Neuronal stem cell (in vitro differentiated cells): ENCODE measurements at regions not wholly inside any gene's neighbourhood (a gene's known extent, or its start where the extent isn't known, plus 50 kb on each side); places are given as distances from the start of the nearest gene placed in this dataset.

Experiments
- DNase-seq: peaks from one replicate; pipeline ENCODE4 v3.0.0-alpha.2; 2013; ENCODE audit warnings: low spot score
- H2AFZ ChIP-seq: one replicate; pipeline ENCODE4 v1.6.1; 2013; ENCODE audit warnings: mild to moderate bottlenecking, low read length, inconsistent platforms
- H2AK5ac ChIP-seq: 2 replicates; pipeline ENCODE4 v1.6.1; 2013; ENCODE audit warnings: low read depth, mild to moderate bottlenecking, inconsistent platforms, low read length, moderate library complexity, mixed read lengths
- H2BK120ac ChIP-seq: 2 replicates; pipeline ENCODE4 v1.6.1; 2013; ENCODE audit warnings: low read depth, mild to moderate bottlenecking, inconsistent platforms, low read length, moderate library complexity, mixed read lengths
- H2BK12ac ChIP-seq: one replicate; pipeline ENCODE4 v1.6.1; 2013; ENCODE audit warnings: low read length, inconsistent platforms
- H2BK15ac ChIP-seq: 2 replicates; pipeline ENCODE4 v1.6.1; 2013; ENCODE audit warnings: mild to moderate bottlenecking, low read length, inconsistent platforms, mixed read lengths
- H2BK5ac ChIP-seq: one replicate; pipeline ENCODE4 v1.6.1; 2013; ENCODE audit warnings: inconsistent platforms, mild to moderate bottlenecking, low read length, moderate library complexity
- H3K14ac ChIP-seq: one replicate; pipeline ENCODE4 v1.6.1; 2013; ENCODE audit warnings: low read length, inconsistent platforms
- H3K18ac ChIP-seq: 2 replicates; pipeline ENCODE4 v1.6.1; 2013; ENCODE audit warnings: low read length, inconsistent platforms
- H3K23ac ChIP-seq: 2 replicates; pipeline ENCODE4 v1.6.1; 2013; ENCODE audit warnings: low read depth, mild to moderate bottlenecking, mixed read lengths, low read length, inconsistent platforms; ENCODE audit not compliant: poor library complexity
- H3K27ac ChIP-seq: replicated peaks from 3 replicates; pipeline ENCODE4 v1.5.1; 2013; ENCODE audit warnings: low read length, inconsistent platforms
- H3K27me3 ChIP-seq, 3 experiments: 2 replicates each; pipeline ENCODE4 v1.6.1; 2013; ENCODE audit warnings: low read length in 3 of 3, mild to moderate bottlenecking in 2 of 3, inconsistent platforms in 1 of 3, low read depth in 1 of 3, mixed read lengths in 1 of 3, moderate library complexity in 1 of 3; ENCODE audit not compliant: control insufficient read depth in 3 of 3, insufficient read depth in 3 of 3
- H3K36me3 ChIP-seq, 2 donors: replicated peaks in 1 of 2; 2 replicates each; pipeline ENCODE4 v1.6.1; 2013; ENCODE audit warnings: low read length in 2 of 2; ENCODE audit not compliant: control insufficient read depth in 2 of 2, insufficient read depth in 2 of 2
- H3K4ac ChIP-seq: 2 replicates; pipeline ENCODE4 v1.6.1; 2013; ENCODE audit warnings: inconsistent platforms, mild to moderate bottlenecking, low read length, moderate library complexity
- H3K4me1 ChIP-seq, 2 donors: 1 replicate in 1 of 2; 2 replicates in 1 of 2; pipeline ENCODE4 v1.6.1; 2013; ENCODE audit warnings: low read length in 2 of 2, low read depth in 1 of 2; ENCODE audit not compliant: control insufficient read depth in 2 of 2, insufficient read depth in 1 of 2
- H3K4me2 ChIP-seq: one replicate; pipeline ENCODE4 v1.6.1; 2013; ENCODE audit warnings: mild to moderate bottlenecking, low read length, inconsistent platforms; ENCODE audit not compliant: insufficient read depth, poor library complexity, severe bottlenecking
- H3K4me3 ChIP-seq, 2 donors: 2 replicates each; pipeline ENCODE4 v1.5.1; 2013; ENCODE audit warnings: low read length in 2 of 2, mild to moderate bottlenecking in 2 of 2, inconsistent platforms in 1 of 2, moderate library complexity in 1 of 2
- H3K79me1 ChIP-seq: one replicate; pipeline ENCODE4 v1.6.1; 2013; ENCODE audit warnings: low read depth, mild to moderate bottlenecking, inconsistent platforms, low read length, moderate library complexity
- H3K9ac ChIP-seq: one replicate; pipeline ENCODE4 v1.6.1; 2013; ENCODE audit warnings: mild to moderate bottlenecking, low read depth, low read length, inconsistent platforms; ENCODE audit not compliant: poor library complexity
- H3K9me3 ChIP-seq, 2 donors: replicated peaks in 1 of 2; 2 replicates each; pipeline versions ENCODE3 to v1.6.1; 2013; ENCODE audit warnings: low read length in 2 of 2, mild to moderate bottlenecking in 2 of 2, inconsistent platforms in 1 of 2, low read depth in 1 of 2, mixed read lengths in 1 of 2, moderate library complexity in 1 of 2; ENCODE audit not compliant: control insufficient read depth in 2 of 2, insufficient read depth in 1 of 2
- H4K8ac ChIP-seq: one replicate; pipeline ENCODE4 v1.6.1; 2013; ENCODE audit warnings: low read depth, mild to moderate bottlenecking, inconsistent platforms, low read length, moderate library complexity
- H4K91ac ChIP-seq: one replicate; pipeline ENCODE4 v1.6.1; 2013; ENCODE audit warnings: low read length, low read depth, mild to moderate bottlenecking, inconsistent platforms; ENCODE audit not compliant: poor library complexity
- WGBS, 2 donors: extraction: QIAGEN DNeasy Blood & Tissue Kit; methylation state at CpG; one replicate each; pipeline ENCODE4 v1.1.7; 2013; ENCODE audit warnings: missing lambda C conversion rate in 2 of 2, mixed read lengths in 1 of 2; ENCODE audit not compliant: insufficient read length in 2 of 2, insufficient replicate concordance in 1 of 2; ENCODE audit errors: extremely low coverage in 2 of 2; 5-methylcytosine and 5-hydroxymethylcytosine counted together

GRCh38 chr14:87430214-87430613, 562.8 kb downstream of the GALC start:
- no peaks in the 10 kb centered on the region for H3K36me3 ChIP-seq
- H3K79me1 ChIP-seq = no peaks in the 10 kb centered on the region
- no peak overlapping the region for H2BK5ac ChIP-seq
- no peak overlapping the region for H3K14ac ChIP-seq
- no peak overlapping the region for H3K27ac ChIP-seq
- no peak overlapping the region for H3K4ac ChIP-seq
- no peak overlapping the region for H3K4me2 ChIP-seq
- no peak for DNase-seq
- no peaks in the 10 kb centered on the region for H3K9me3 ChIP-seq
- peaks cover 0 to 1% (median 0%) of the 10 kb centered on the region in 3 experiments for H3K27me3 ChIP-seq
- H2AFZ ChIP-seq = no peak overlapping the region
- H2BK15ac ChIP-seq = no peak overlapping the region
- WGBS, 2 donors = no CpG with 5 or more reads among the region's 7 CpGs
- no peak overlapping the region for H4K91ac ChIP-seq
- H3K18ac ChIP-seq = no peak overlapping the region
- H4K8ac ChIP-seq = no peak overlapping the region
- H3K4me1 ChIP-seq = peaks cover 0 to 2% of the 10 kb centered on the region in 2 donors
- no peak overlapping the region for H3K4me3 ChIP-seq
- H3K23ac ChIP-seq = no peak overlapping the region
- H2BK12ac ChIP-seq = no peak overlapping the region
- no peak overlapping the region for H2AK5ac ChIP-seq
- no peak overlapping the region for H3K9ac ChIP-seq
- no peak overlapping the region for H2BK120ac ChIP-seq

GRCh38 chr14:87419925-87420324, 573.1 kb downstream of the GALC start:
- Histone ChIP-seq H3K27me3 (no peaks in the 10 kb centered on the region), H3K14ac (no peak overlapping the region), H2BK5ac (no peak overlapping the region), H2AK5ac (no peak overlapping the region), H3K36me3 (no peaks in the 10 kb centered on the region), H3K4me1 (no peaks in the 10 kb centered on the region), H2AFZ (no peak overlapping the region), H2BK12ac (no peak overlapping the region), H3K18ac (no peak overlapping the region), H2BK15ac (no peak overlapping the region), H3K4me2 (no peak overlapping the region), H3K9me3 (peaks cover 0 to 8% of the 10 kb centered on the region in 2 donors), H3K23ac (no peak overlapping the region), H4K91ac (no peak overlapping the region), H3K27ac (no peak overlapping the region), H3K4me3 (no peak overlapping the region), H2BK120ac (no peak overlapping the region), H3K79me1 (no peaks in the 10 kb centered on the region), H3K9ac (no peak overlapping the region), H4K8ac (no peak overlapping the region), H3K4ac (no peak overlapping the region)
- no CpG with 5 or more reads among the region's 2 CpGs for WGBS, 2 donors
- DNase-seq = no peak

GRCh38 chr14:87411370-87411769, 581.6 kb downstream of the GALC start:
- no peak for DNase-seq
- no peaks in the 10 kb centered on the region for H3K79me1 ChIP-seq
- no peak overlapping the region for H2BK120ac ChIP-seq
- H3K4me1 ChIP-seq = no peaks in the 10 kb centered on the region
- H3K36me3 ChIP-seq = no peaks in the 10 kb centered on the region
- no peak overlapping the region for H2BK12ac ChIP-seq
- no peak overlapping the region for H2AK5ac ChIP-seq
- no peak overlapping the region for H2AFZ ChIP-seq
- H3K4me2 ChIP-seq = no peak overlapping the region
- no peak overlapping the region for H2BK5ac ChIP-seq
- H4K8ac ChIP-seq = no peak overlapping the region
- H2BK15ac ChIP-seq = no peak overlapping the region
- H3K23ac ChIP-seq = no peak overlapping the region
- H3K4ac ChIP-seq = no peak overlapping the region
- H3K14ac ChIP-seq = no peak overlapping the region
- no peaks in the 10 kb centered on the region for H3K9me3 ChIP-seq
- no CpG with 5 or more reads among the region's 3 CpGs for WGBS, 2 donors
- H3K27me3 ChIP-seq = no peaks in the 10 kb centered on the region
- no peak overlapping the region for H3K18ac ChIP-seq
- no peak overlapping the region for H3K9ac ChIP-seq
- H3K4me3 ChIP-seq = no peak overlapping the region
- no peak overlapping the region for H3K27ac ChIP-seq
- H4K91ac ChIP-seq = no peak overlapping the region

- no peak overlapping the region for H2BK15ac ChIP-seq
- no peak overlapping the region for H3K14ac ChIP-seq
- H3K4me2 ChIP-seq = no peak overlapping the region
- H3K27ac ChIP-seq = no peak overlapping the region
- H3K18ac ChIP-seq = no peak overlapping the region
- no peaks in the 10 kb centered on the region for H3K36me3 ChIP-seq
- H2AK5ac ChIP-seq = no peak overlapping the region
- no peak overlapping the region for H3K9ac ChIP-seq
- H3K9me3 ChIP-seq = no peaks in the 10 kb centered on the region
- H4K91ac ChIP-seq = no peak overlapping the region
- H2BK5ac ChIP-seq = no peak overlapping the region
- no peaks in the 10 kb centered on the region for H3K79me1 ChIP-seq
- no peak overlapping the region for H3K4ac ChIP-seq
- no peak overlapping the region for H2BK12ac ChIP-seq
- H3K4me3 ChIP-seq = no peak overlapping the region
- H2AFZ ChIP-seq = no peak overlapping the region
- no peak overlapping the region for H3K23ac ChIP-seq
- H2BK120ac ChIP-seq = no peak overlapping the region
- no peaks in the 10 kb centered on the region for H3K4me1 ChIP-seq
- H3K27me3 ChIP-seq = no peaks in the 10 kb centered on the region
- H4K8ac ChIP-seq = no peak overlapping the region
- DNase-seq = no peak
Observed at GRCh38 chr14:87409393-87409792, 583.6 kb downstream of the GALC start.
